GM12878 (cell line): ENCODE measurements at regions not wholly inside any gene's neighbourhood (a gene's known extent, or its start where the extent isn't known, plus 50 kb on each side); places are given as distances from the start of the nearest gene placed in this dataset.

Experiments used
- ATAC-seq: fragments of 200-7000 bp; cut with Tn5 transposase; 3 replicates; pipeline ENCODE4 v1.9.1; 2020; ENCODE audit warnings: mild to moderate bottlenecking, moderate library complexity
- BruUV-seq: library from RNA; stranded (reverse); fragments of 400-500 nt; replicated peaks from 2 replicates; lab custom pipeline; 2021; lab: Mats Ljungman, UMichigan
- CTCF ChIA-PET: fragments of 300-600 bp; sonication (Branson Sonifier 250); formaldehyde crosslinking; extraction: SDS; loops from one replicate; lab custom pipeline; 2021; ENCODE audit warnings: inconsistent platforms; lab: Yijun Ruan, JAX
- POLR2A ChIA-PET: fragments of 350-600 bp; formaldehyde crosslinking; extraction: SDS; loops from one replicate; lab custom pipeline; 2021; ENCODE audit warnings: inconsistent platforms; lab: Charles Lee
- RAD21 ChIA-PET: fragments of 300-600 bp; sonication (Branson Sonifier 250); formaldehyde crosslinking; loops from one replicate; lab custom pipeline; 2023; ENCODE audit warnings: antibody characterized with exemption; ENCODE audit not compliant: unreplicated experiment; lab: Charles Lee
- SMC1A ChIA-PET: fragments of 300-600 bp; sonication (Branson Sonifier 250); formaldehyde crosslinking; loops from one replicate; lab custom pipeline; 2023; ENCODE audit not compliant: unreplicated experiment, uncharacterized antibody; lab: Charles Lee
- DNase-seq: peaks from one replicate; pipeline ENCODE4 v3.0.0-alpha.2; 2011; ENCODE audit warnings: low read depth, low spot score
- FAIRE-seq: peaks from 3 replicates; lab custom pipeline; 2011; peaks lifted over from hg19 to GRCh38; lab: Jason Lieb, UNC
- H2AFZ ChIP-seq: 2 replicates; pipeline ENCODE4 v1.6.0; 2011; ENCODE audit warnings: low read depth, low read length, control low read depth; ENCODE audit not compliant: control insufficient read depth
- H3K27ac ChIP-seq: 2 replicates; pipeline ENCODE4 v1.5.1; 2011; ENCODE audit warnings: control low read depth; ENCODE audit not compliant: control insufficient read depth, insufficient read depth
- H3K27me3 ChIP-seq, 2 experiments: replicated peaks in 1 of 2; 2 replicates each; pipeline versions ENCODE4 v1.6.0 to v1.6.1; 2011; ENCODE audit warnings: low read length in 1 of 2; ENCODE audit not compliant: control insufficient read depth in 2 of 2, insufficient read depth in 2 of 2
- H3K36me3 ChIP-seq, 2 experiments: 2 replicates each; pipeline ENCODE4 v1.5.1; 2011; ENCODE audit warnings: low read length in 1 of 2; ENCODE audit not compliant: control insufficient read depth in 2 of 2, insufficient read depth in 2 of 2
- H3K4me1 ChIP-seq: 2 replicates; pipeline ENCODE4 v1.6.1; 2011; ENCODE audit warnings: mild to moderate bottlenecking, low read length, moderate library complexity, mixed read lengths; ENCODE audit not compliant: control insufficient read depth, insufficient read depth
- H3K4me2 ChIP-seq: 2 replicates; pipeline ENCODE4 v1.6.0; 2011; ENCODE audit warnings: control low read depth; ENCODE audit not compliant: control insufficient read depth, insufficient read depth
- H3K4me3 ChIP-seq: fragments of 200-600 bp; sonication (generic); 2 replicates; pipeline ENCODE4 v1.5.1; 2016
- H3K79me2 ChIP-seq: 2 replicates; pipeline ENCODE4 v1.6.0; 2011; ENCODE audit warnings: low read length; ENCODE audit not compliant: control insufficient read depth, insufficient read depth
- H3K9ac ChIP-seq: 2 replicates; pipeline ENCODE4 v1.8.0; 2011; ENCODE audit warnings: low read length, control low read depth, mixed read lengths; ENCODE audit not compliant: control insufficient read depth, insufficient read depth
- H3K9me3 ChIP-seq: replicated peaks from 3 replicates; pipeline ENCODE4 v1.5.1; 2011; ENCODE audit warnings: mild to moderate bottlenecking, low read length; ENCODE audit not compliant: control insufficient read depth, insufficient read depth
- H4K20me1 ChIP-seq: 2 replicates; pipeline ENCODE4 v1.6.0; 2011; ENCODE audit not compliant: control insufficient read depth, insufficient read depth
- ASH2L ChIP-seq: fragments of 300-600, 200-600 bp; sonication (generic); IDR thresholded peaks from 2 replicates; pipeline ENCODE4 v1.6.1; 2017; ENCODE audit warnings: low read depth, mild to moderate bottlenecking, borderline replicate concordance
- BCLAF1 ChIP-seq: fragments of 450-650 bp; IDR thresholded peaks from 2 replicates; pipeline ENCODE4 v1.6.1; 2017; ENCODE audit warnings: antibody characterized with exemption, mild to moderate bottlenecking, moderate library complexity
- BMI1 ChIP-seq: fragments of 450-650 bp; IDR thresholded peaks from 2 replicates; pipeline ENCODE4 v1.6.1; 2016; ENCODE audit warnings: mild to moderate bottlenecking, moderate library complexity, borderline replicate concordance
- CEBPB ChIP-seq, 2 experiments: fragments of 150-350 bp in 1 of 2; IDR thresholded peaks; 2 replicates each; pipeline ENCODE4 v1.6.1; 2012 to 2014; ENCODE audit warnings: low read depth in 2 of 2, low read length in 2 of 2, borderline replicate concordance in 1 of 2, inconsistent platforms in 1 of 2
- CHD2 ChIP-seq: IDR thresholded peaks from 2 replicates; pipeline ENCODE4 v1.6.1; 2011; ENCODE audit warnings: low read depth, low read length, improper control_type of control experiment, borderline replicate concordance
- HDAC2 ChIP-seq: fragments of 200-600 bp; sonication (generic); IDR thresholded peaks from 2 replicates; pipeline ENCODE4 v1.6.1; 2017
- KLF5 ChIP-seq: fragments of 450-650 bp; IDR thresholded peaks from 2 replicates; pipeline ENCODE4 v1.6.1; 2014; ENCODE audit warnings: mild to moderate bottlenecking; ENCODE audit not compliant: partially characterized antibody
- MEF2B ChIP-seq: fragments of 450-650 bp; IDR thresholded peaks from 2 replicates; pipeline ENCODE4 v1.6.1; 2018; ENCODE audit warnings: mild to moderate bottlenecking, moderate library complexity; ENCODE audit not compliant: partially characterized antibody, poor library complexity, severe bottlenecking
- MTA2 ChIP-seq: fragments of 450-650 bp; IDR thresholded peaks from 2 replicates; pipeline ENCODE4 v1.6.1; 2016; ENCODE audit warnings: low read depth, mild to moderate bottlenecking, moderate library complexity
- NBN ChIP-seq: fragments of 450-650 bp; IDR thresholded peaks from 2 replicates; pipeline ENCODE4 v1.6.1; 2016
- NR2F1 ChIP-seq: fragments of 450-650 bp; conservative IDR thresholded peaks from 2 replicates; pipeline ENCODE4 v1.6.1; 2017; ENCODE audit warnings: mild to moderate bottlenecking
- PAX5 ChIP-seq: IDR thresholded peaks from 2 replicates; pipeline ENCODE4 v1.6.1; 2011; ENCODE audit warnings: low read depth, low read length, borderline replicate concordance
- RBBP5 ChIP-seq: fragments of 200-600 bp; sonication (generic); conservative IDR thresholded peaks from 2 replicates; pipeline ENCODE4 v1.6.1; 2016
- REST ChIP-seq: IDR thresholded peaks from 2 replicates; pipeline ENCODE4 v1.6.1; 2012; ENCODE audit warnings: mild to moderate bottlenecking, low read depth, low read length
- RUNX3 ChIP-seq: IDR thresholded peaks from 2 replicates; pipeline ENCODE4 v1.6.1; 2012; ENCODE audit warnings: low read length, inconsistent platforms
- SP1 ChIP-seq: IDR thresholded peaks from one replicate; pipeline ENCODE4 v1.6.1; 2011; ENCODE audit warnings: low read depth, low read length
- SPI1 ChIP-seq: IDR thresholded peaks from 2 replicates; pipeline ENCODE4 v1.6.1; 2011; ENCODE audit warnings: low read depth, mild to moderate bottlenecking, low read length, moderate library complexity, borderline replicate concordance; ENCODE audit not compliant: insufficient read depth
- ZNF217 ChIP-seq: fragments of 450-650 bp; IDR thresholded peaks from 2 replicates; pipeline ENCODE4 v1.6.1; 2017; ENCODE audit warnings: antibody characterized with exemption, mild to moderate bottlenecking
- ZNF24 ChIP-seq: fragments of 450-650 bp; IDR thresholded peaks from 2 replicates; pipeline ENCODE4 v1.6.1; 2017; ENCODE audit warnings: antibody characterized with exemption, mild to moderate bottlenecking
- in situ Hi-C: fragments of 300-500 bp; cut with MboI; formaldehyde crosslinking; loops from 9 replicates; pipeline ENCODE4 v1.14.3; 2018; ENCODE audit warnings: mixed read lengths
- intact Hi-C: fragments of 100-400 bp; cut with micrococcal nuclease; formaldehyde crosslinking; loops from one replicate; pipeline ENCODE4 v1.14.2; 2022; ENCODE audit not compliant: unreplicated experiment

- Histone ChIP-seq H3K9me3 (no peaks in the 10 kb centered on the region), H3K36me3 (no peaks in the 10 kb centered on the region), H3K4me3 (no peak overlapping the region), H3K79me2 (no peaks in the 10 kb centered on the region), H4K20me1 (no peaks in the 10 kb centered on the region), H2AFZ (no peak overlapping the region), H3K4me2 (no peak overlapping the region), H3K27ac (no peak overlapping the region), H3K27me3 (no peaks in the 10 kb centered on the region), H3K4me1 (no peaks in the 10 kb centered on the region), H3K9ac (no peak overlapping the region)
- in situ Hi-C loops = no loop called here
- no peak for ATAC-seq
- DNase-seq = no peak
- SMC1A ChIA-PET = no interaction called here
- RAD21 ChIA-PET = no interaction called here
- BruUV-seq = no TSS peak
- intact Hi-C loops = no loop called here
- CTCF ChIA-PET = no interaction called here
- POLR2A ChIA-PET = no interaction called here
- no peak for FAIRE-seq
- TF ChIP-seq MEF2B (no peak), REST (no peak), RUNX3 (no peak), BMI1 (no peak), ASH2L (no peak), CEBPB (IDR thresholded peaks at IDR 0.05; ENCODE audit: borderline replicate concordance in 1 of 2, low read depth in 2 of 2, low read length in 2 of 2) (no peak), ZNF24 (no peak), PAX5 (no peak), NBN (no peak), ZNF217 (no peak), CHD2 (no peak), SP1 (no peak), HDAC2 (no peak), BCLAF1 (no peak), RBBP5 (no peak), MTA2 (no peak), NR2F1 (no peak), SPI1 (no peak), KLF5 (no peak)
Observed at GRCh38 chr5:110844251-110844650, 105.4 kb downstream of the SLC25A46 start.
